Osteocyte (in vitro differentiated cells): ENCODE measurements at regions not wholly inside any gene's neighbourhood (a gene's known extent, or its start where the extent isn't known, plus 50 kb on each side); places are given as distances from the start of the nearest gene placed in this dataset.
A peak's percentile ranks its signal among the peaks of the same experiment; 100 is the strongest.
"Not testable (repeated sequence)": the region's sequence is repeated elsewhere in the genome, so short reads cannot be mapped to it uniquely, and the experiment has no call there.

Source experiments
- DNase-seq: peaks from one replicate; pipeline ENCODE4 v3.0.0; 2021; ENCODE audit warnings: mixed read lengths; ENCODE audit not compliant: unreplicated experiment; ENCODE audit errors: extremely low spot score
- H3K27ac Mint-ChIP-seq: one replicate; pipeline ENCODE4 v1.8.0; 2021; ENCODE audit warnings: mild to moderate bottlenecking, mixed read lengths; ENCODE audit not compliant: unreplicated experiment
- H3K27me3 Mint-ChIP-seq: one replicate; pipeline ENCODE4 v1.8.0; 2021; ENCODE audit warnings: mixed read lengths; ENCODE audit not compliant: unreplicated experiment
- H3K36me3 Mint-ChIP-seq: one replicate; pipeline ENCODE4 v1.8.0; 2021; ENCODE audit warnings: mixed read lengths; ENCODE audit not compliant: unreplicated experiment
- H3K4me1 Mint-ChIP-seq: one replicate; pipeline ENCODE4 v1.8.0; 2021; ENCODE audit warnings: mixed read lengths; ENCODE audit not compliant: unreplicated experiment
- H3K4me3 Mint-ChIP-seq: one replicate; pipeline ENCODE4 v1.8.0; 2021; ENCODE audit warnings: mild to moderate bottlenecking, moderate library complexity, mixed read lengths; ENCODE audit not compliant: unreplicated experiment
- H3K9me3 Mint-ChIP-seq: one replicate; pipeline ENCODE4 v1.8.0; 2021; ENCODE audit warnings: mixed read lengths; ENCODE audit not compliant: unreplicated experiment
- CTCF ChIP-seq: fragments of 200-600 bp; sonication (generic); IDR thresholded peaks from 2 replicates; pipeline ENCODE4 v1.5.0; 2021; ENCODE audit warnings: antibody characterized with exemption, mild to moderate bottlenecking, moderate library complexity

- no peak for DNase-seq
- Mint-ChIP-seq H3K27me3 (peaks cover 36% of the 10 kb centered on the region), H3K4me1 (no peaks in the 10 kb centered on the region), H3K27ac (no peak overlapping the region), H3K4me3 (no peak overlapping the region), H3K36me3 (no peaks in the 10 kb centered on the region), H3K9me3 (no peaks in the 10 kb centered on the region)
- TF ChIP-seq CTCF, result no peak
Measured at GRCh38 chr1:108314815-108315214, 70.9 kb upstream of the NBPF4 start.

- Mint-ChIP-seq H3K36me3 (no peaks in the 10 kb centered on the region), H3K27me3 (peaks cover 36% of the 10 kb centered on the region), H3K9me3 (no peaks in the 10 kb centered on the region), H3K27ac (no peak overlapping the region), H3K4me3 (no peak overlapping the region), H3K4me1 (no peaks in the 10 kb centered on the region)
- DNase-seq, result no peak
- peak; percentile 25 for TF ChIP-seq CTCF
Measured at GRCh38 chr1:108316545-108316944, 72.7 kb upstream of the NBPF4 start.

- DNase-seq, result no peak
- Mint-ChIP-seq H3K4me1 (no peaks in the 10 kb centered on the region), H3K27ac (no peak overlapping the region), H3K27me3 (peaks cover 4% of the 10 kb centered on the region), H3K36me3 (no peaks in the 10 kb centered on the region), H3K4me3 (no peak overlapping the region), H3K9me3 (no peaks in the 10 kb centered on the region)
- TF ChIP-seq CTCF, result no peak
Measured at GRCh38 chr1:108320849-108321248, 77.0 kb upstream of the NBPF4 start.

GRCh38 chr1:108325338-108325737 is 81.5 kb upstream of the NBPF4 start:
- H3K27ac Mint-ChIP-seq, H3K4me3 Mint-ChIP-seq, H3K27me3 Mint-ChIP-seq, H3K9me3 Mint-ChIP-seq, DNase-seq, H3K36me3 Mint-ChIP-seq, H3K4me1 Mint-ChIP-seq: not testable (repeated sequence)

GRCh38 chr1:108327534-108328466 is 83.9 kb upstream of the NBPF4 start:
- Mint-ChIP-seq H3K27me3 (peaks cover 7% of the 10 kb centered on the region), H3K4me3 (no peak overlapping the region), H3K27ac (no peak overlapping the region), H3K4me1 (no peaks in the 10 kb centered on the region), H3K9me3 (no peaks in the 10 kb centered on the region), H3K36me3 (no peaks in the 10 kb centered on the region)
- no peak for TF ChIP-seq CTCF
- no peak for DNase-seq
